GM18861 (cell line): ENCODE measurements at regions not wholly inside any gene's neighbourhood (a gene's known extent, or its start where the extent isn't known, plus 50 kb on each side); places are given as distances from the start of the nearest gene placed in this dataset.

Source experiments
- ATAC-seq: cut with Tn5 transposase; IDR thresholded peaks from one replicate; pipeline ENCODE4 v1.9.1; 2021; ENCODE audit not compliant: unreplicated experiment

DNA sequence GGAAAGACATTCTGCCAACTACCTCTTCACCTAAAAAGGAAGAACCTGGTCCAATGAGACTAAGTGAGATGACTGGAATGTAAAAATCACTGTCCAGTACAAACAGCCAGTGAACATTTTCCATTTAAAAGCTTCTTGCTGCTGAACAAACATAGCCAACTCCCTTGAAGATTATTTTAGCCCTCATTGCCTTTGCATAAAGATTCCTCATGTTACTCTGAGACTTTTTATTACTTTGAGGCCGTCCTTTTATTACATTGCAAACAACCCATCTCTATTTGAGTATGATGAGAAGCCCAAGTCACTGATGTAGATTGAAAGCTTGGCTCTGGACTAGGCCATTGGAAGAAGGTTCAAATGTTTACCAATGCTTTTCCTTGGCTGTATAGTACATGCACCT lies 649.8 kb downstream of the CETN3 start:
- ATAC-seq, result no peak

DNA sequence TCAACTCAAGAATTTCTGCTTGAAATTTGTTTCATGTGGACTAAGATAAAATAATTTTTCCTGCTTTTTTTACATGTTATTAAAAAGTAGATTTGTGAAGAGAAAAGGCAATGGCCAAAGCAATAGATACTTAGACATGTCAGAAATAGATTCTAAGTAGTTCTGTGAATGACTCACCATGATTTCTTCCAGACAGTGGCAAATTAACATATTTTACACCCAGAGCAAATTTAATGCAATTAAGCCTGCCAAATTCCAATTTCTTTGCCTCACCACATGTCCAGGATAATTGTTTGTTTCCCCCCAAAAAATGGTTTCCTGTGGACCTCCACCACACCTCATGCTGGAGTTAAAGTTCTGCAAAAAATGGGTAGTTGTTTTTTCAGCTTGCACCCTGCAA lies 651.4 kb downstream of the CETN3 start:
- no peak for ATAC-seq

DNA sequence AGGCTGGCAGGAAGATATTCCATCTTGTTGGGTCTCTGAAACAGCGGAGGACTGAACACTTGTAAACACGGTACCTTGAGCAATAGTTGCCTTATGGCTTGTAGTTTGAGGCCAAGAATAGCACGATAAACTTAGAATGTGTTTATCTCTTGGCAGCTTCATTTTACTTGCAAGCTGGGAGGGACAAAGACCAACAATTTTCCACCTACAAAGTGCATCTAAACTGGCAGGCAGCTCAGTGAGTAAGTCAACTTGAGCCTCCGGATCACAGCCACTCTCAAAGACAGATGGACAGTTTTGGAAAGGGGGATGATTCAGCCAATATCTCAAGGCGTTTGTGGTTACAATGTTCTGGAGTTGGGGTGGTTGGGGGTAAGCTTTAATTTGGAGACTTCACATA lies 652.6 kb downstream of the CETN3 start:
- ATAC-seq, result no peak

DNA sequence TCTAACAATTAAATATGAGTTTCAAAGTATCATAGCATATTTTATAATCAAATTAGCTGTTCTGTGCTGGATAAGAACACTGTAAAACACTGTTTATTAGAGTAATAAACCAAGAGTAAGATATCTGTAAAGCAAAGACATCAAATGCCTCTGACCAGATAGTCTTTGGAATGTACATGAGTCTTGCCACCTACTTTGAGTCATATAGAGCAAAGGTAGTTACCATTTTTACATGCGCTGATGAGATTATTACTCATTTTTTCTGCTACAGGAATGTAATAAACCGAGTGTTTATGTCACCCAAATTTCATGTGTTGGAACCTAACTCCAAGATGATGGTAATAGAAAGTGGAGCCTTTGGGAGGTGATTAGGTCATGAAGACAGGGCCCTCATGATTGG lies 654.5 kb downstream of the CETN3 start:
- ATAC-seq, result no peak

DNA sequence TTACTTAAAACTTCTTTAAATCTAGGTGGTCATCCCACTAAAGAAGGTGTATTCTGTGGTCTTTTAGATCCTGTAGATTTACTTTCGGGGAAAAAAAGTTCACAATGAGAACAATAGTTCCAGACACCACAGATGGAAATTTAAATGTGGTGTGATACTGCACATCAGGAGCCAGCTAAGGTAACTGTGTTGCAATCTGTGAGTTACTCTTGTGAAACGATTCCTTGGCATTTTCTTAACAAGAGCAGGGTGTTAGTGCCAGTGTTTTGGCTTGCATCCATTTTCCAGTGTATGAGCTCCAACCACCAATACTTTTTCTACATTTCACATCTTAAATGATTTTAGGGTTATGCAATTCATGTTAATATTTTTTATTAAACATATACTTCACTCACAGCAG lies 674.5 kb downstream of the CETN3 start:
- ATAC-seq, result no peak

DNA sequence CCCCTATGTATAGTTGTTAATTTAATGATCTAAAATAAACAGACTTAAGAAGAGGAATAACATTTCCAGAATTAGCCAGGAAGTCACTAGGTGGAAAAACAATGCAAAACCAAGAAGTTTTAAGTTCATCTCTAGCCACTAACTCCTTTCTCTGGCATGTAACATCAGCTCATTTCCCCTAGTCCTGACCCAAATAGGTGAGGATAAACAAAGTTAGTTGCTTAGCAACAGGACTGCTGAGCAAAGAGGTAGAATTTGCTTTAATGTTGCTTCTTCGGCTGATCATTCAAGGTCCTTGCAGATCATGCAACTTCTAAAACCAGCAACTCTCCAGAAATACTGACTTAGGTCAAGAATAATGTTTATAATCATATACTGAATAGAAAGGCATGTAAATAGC lies 675.8 kb downstream of the CETN3 start:
- no peak for ATAC-seq

DNA sequence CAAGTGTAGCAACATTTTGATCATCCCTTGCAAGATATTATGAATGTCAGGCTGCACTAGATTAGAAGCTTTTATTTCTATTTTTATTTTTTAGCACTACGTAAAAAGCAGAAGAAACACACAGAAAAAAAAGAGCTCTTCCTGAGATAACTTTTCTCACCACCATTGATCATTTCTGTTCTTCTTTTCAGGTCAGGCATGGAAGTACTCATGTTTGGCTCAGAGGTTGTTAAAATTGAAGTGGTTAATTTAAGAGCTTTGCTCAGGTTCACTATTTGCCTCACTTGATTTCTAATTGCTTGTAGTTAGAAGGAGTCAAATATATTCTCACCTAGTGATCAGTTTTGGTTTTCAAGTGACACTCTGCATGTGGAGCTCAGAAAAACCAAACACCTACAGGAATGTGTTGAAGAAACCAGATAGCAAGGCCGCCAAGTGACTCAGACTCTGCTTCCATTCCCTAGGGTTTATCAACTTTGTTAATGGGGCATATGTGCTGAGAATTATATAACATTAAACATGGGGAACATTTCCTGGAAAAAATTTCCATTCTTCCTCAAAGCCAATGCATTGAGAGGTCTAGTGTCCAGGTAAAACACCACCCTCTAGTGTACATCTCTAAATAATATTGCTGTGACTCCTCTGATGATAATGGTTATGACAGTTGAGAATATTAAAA lies 679.8 kb downstream of the CETN3 start:
- no peak for ATAC-seq

DNA sequence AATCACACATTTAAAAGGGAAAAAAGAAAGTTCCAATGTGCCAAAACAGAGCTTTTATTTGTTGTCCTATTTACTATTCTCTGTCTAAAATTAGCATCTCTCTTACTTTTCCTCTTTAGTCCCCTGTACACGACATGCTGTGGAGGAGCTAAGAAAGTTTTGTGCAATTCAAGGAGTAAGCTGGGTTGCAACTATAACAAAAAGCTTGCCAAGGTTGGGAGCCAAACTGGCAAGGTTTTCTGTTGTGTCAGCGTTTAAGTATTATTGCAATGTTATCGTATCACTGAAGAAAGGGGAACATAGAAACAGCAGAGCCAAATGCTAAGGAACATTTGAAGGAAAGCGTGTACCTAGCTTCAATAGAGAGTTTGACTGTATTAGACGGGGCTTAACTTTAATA lies 680.8 kb downstream of the CETN3 start:
- no peak for ATAC-seq

DNA sequence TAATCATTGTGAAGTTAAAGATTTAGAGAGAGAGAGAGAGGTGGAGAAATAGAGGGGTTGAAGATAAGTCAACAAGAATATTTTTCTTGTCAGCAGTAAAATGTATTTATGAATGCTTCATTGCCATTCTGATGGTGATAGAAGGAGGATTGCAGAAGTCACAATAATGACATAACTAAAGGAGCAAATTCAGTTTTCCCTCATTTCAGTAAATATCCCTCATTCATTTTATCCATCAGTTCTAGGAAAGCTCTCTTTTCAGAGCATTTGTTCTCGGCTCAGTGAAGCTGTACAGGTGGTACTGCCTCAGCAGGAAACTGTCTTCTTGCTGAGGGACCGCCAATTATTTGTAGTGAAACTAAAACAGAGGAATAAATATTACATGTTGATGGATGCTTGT lies 681.4 kb downstream of the CETN3 start:
- no peak for ATAC-seq

DNA sequence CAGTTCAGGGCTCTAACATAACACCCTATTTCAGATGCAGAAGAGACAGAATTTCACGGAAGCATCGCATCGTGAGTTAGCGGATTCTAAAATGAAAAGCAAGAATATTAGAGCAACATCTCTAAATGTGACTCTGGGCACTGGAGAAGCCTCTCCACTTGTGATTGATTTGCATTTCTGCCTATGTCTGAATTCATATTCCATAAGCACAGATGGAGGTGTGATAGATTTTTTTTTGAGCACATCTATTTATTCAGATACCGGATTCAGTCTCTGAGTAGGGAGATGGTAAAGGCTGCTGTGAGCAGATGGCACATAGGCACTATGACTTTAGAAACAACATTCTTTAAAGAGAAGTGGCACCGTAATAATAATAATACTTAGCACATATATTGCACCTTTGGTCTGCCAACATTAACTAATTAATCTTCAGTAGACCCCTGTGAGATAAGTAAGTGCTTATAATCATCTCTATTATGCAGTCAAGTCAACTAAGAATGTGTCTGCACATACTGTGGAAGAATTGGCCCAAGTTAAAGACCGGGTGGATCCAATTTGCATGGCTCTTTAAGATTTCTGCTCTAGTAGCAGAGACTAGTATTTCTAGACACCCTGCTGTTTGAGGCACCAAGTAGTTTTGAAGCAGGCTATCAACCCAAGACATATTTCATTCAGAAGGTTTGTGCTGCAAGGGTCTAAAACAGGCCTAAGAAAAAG lies 685.0 kb downstream of the CETN3 start:
- no peak for ATAC-seq

DNA sequence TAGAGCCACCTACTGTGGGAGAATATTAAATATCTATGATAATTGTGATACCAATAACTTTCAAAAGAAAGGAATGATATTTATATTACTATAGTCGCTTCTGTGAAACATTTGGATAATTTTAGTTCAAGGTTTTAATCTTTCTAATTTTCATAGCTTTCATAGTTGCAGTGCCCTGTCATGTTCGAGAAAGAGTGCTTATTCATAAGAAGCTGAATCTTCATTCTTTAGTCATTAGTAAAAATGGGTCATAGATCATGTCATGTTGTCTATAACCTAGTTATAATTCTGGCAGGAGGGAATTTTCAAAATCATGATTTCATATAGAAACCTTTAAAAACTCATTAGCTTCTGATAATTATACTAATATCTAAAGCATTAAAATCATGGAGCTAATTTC lies 685.6 kb downstream of the CETN3 start:
- ATAC-seq, result no peak

DNA sequence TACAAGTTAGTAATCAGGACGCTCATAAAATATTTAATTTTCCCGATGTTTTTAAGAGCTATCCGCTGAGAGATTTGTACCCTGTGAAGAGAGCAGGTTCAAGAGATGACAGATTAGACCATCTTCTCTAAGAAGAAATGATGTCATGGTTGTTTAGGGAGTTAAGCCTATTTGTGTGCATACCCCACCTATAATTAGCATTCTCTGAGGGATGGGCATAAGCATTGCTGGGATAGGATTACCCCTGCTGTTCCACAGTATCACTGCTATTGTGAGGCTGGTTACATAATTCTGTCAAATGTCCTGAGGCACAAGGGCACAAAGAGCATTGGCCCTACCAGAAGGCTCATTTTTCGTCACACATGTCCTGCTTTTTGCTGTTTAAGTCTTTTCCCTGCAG lies 687.0 kb downstream of the CETN3 start:
- no peak for ATAC-seq

DNA sequence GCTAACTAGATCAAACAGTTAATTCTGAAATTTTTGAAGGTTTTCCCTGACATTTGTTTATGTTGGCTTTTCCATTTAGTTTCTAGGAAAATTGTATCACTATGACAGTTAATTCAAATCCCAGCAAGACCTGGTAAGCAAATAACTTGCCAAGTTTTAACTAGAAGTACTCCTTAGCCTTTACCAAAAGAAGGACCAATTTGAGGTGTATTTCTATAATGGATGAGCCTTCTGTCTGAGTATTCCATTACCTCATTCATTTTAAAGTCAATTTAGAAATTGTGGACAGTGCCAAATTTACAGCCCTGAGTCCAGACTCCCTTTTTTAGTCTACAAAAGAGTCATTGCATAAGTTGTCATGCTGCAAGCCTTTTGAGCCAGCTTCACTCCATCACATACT lies 687.6 kb downstream of the CETN3 start:
- ATAC-seq, result no peak

DNA sequence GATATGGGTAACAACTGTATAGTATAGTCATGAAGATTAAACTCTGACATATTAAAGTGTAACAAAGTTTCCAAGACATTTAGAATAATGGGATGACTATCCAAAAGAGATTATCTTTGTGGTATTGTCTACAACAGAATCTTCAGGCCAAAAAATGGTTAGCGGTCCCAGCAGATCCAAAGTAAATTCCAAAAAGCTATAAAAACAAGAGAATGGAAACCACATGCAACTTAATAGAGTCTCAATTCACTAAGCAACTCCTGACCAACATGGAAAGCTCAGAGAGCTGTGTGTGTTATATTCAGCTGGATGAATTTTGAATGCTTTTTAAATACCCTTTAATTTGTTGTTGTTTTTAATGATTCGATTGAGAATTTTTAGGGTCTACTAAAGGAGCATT lies 688.2 kb downstream of the CETN3 start:
- no peak for ATAC-seq

DNA sequence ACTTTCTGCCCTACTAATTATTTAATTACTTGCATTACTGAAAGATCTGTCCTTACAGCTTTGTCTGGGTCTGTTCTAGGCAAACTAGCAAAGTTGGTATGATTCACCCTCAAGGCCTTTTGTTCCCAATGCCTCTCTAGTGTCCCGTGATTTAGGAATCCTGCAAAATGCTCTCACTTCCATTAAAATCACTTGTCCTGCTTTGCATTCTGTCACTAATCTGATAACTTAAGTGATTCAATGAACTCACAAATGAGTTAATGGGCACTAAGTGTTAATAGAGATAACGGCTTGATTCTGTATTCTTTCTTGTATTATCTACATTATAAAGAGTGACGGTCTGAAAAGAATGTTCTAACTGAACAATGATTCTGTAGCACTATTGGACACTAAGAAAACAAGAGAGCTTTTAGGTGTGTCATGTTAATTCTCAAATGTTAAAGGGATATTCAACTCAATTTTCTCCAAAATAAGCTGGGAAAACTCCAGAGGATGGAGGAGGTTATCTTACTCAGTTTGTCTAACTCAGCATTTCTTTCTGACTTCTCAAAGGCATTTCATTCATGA lies 697.3 kb downstream of the CETN3 start:
- ATAC-seq, result no peak

DNA sequence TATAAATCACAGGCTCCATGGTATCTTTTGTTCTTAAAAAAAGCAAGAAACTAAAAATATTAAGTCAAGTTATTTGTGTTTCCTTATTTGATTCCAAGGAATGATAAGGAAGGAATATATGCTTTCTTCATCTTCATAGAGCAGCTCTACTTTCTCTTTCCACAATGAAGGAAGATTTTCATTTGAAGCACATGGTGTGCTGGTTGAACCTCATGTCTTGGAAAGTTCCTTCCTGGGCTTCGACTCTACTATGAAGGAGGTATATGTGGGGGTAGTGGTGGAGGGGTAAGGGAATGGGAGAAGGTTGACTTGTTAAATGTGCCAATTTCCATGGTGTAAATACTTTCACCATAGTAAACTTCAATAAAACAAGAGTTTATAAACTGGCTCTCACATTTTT lies 698.0 kb downstream of the CETN3 start:
- ATAC-seq, result no peak

DNA sequence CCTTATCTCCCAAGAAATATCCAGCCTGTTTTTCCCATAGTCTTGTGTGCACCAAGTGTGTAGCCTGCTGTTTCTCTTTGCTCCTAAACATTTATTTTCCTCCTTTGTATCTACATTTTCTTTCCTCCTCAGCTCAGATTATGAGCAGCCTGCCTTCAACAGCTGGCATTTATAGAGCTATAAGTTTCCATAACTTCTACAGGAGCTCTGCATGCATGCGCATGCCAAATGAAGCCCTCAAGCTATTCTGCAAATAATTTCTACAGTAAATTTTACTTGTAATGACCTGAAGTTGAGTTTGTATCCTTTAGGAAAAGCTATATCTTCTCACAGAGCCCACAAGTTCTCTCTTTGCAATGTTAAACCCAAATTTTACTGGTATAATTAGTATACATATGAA lies 699.5 kb downstream of the CETN3 start:
- no peak for ATAC-seq

DNA sequence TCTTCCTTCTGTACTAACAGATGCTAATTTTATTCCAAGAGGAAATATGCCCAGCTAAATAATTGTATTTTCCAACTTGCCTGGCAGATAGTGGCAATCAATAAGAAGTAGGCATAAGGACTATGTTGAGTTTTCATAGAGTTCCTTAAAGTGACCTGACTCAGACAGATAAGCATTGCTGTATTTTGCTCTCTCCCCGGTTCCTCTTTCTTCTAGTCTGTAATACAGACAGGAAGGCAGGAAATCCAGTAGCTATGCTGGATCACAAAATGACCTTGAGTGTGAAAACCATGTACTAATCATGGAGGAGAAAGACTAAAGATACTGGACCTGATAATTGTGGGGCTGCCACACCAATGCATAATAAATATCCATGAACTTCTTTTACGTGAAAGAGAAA lies 701.7 kb downstream of the CETN3 start:
- ATAC-seq, result no peak

DNA sequence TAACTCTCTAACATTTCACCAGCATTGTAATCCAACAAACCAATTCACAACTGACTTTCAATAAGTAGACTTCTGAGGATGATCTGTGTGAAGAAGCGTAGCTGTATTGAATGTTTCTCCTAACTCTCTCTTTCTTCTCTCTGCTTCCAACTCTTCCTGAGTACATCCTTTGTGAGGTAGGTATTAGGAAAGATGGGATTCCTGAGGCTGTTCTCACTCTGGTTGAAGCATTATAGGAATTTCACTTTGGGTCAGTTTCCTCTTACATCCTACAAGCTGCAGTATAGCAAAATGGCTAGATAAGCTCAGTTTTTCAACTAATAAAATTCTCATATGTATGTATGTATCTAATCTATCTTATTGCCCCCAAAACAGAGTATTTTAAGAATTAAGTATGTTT lies 702.8 kb downstream of the CETN3 start:
- no peak for ATAC-seq

DNA sequence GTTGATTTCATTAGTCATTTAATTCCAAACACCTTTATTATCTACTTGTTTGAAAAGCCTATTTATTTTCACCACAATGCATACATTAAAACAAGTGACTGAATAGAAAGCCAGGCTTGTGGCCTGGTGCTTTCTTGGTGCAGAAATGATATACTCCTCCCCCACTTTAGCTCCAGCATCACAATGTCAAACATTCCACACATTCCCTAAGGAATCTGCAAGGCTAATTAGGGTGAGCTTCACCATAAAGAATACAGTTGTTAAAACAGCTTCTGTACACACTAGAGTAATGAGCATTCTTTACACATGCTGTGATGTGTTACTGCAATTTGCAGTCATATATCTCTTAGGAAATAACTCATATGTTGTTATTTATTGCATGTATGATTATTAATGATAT lies 705.7 kb downstream of the CETN3 start:
- ATAC-seq, result no peak

DNA sequence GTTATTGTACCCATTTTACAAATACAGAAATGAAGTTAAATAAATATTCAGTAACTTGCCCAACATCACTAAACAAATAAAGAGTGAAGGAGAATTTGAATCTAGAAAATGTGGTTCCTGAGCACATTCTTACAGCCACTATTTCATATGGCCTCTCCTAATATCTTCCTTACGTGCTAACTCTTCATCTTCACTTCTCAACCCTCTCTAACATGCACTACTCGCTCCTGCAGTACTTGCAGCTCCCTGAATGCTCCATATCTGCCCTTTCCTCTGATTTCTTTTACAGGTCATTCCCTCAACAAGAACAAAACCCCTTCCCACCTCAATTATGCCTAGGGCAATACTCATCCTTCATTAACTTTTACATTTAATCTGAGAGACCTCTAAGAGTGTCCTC lies 711.5 kb downstream of the CETN3 start:
- no peak for ATAC-seq

DNA sequence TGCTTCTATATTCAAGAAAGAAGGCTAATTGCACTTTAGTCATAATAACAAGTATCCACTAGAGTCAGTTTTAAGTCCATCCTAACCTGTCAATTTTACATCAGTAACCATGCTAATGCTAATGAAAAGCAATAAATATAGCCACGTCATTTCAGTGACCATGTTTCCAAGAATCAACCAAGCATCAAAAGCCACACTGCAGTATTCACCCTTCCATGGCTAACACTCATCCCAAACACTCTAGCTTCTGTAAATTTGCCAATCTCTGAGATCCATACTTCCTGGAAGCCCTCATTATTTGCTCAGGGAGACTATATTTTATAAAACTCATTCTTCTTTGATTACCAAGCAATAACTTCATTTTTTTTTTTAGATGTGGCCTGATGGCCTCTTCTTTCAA lies 712.0 kb downstream of the CETN3 start:
- ATAC-seq, result no peak

DNA sequence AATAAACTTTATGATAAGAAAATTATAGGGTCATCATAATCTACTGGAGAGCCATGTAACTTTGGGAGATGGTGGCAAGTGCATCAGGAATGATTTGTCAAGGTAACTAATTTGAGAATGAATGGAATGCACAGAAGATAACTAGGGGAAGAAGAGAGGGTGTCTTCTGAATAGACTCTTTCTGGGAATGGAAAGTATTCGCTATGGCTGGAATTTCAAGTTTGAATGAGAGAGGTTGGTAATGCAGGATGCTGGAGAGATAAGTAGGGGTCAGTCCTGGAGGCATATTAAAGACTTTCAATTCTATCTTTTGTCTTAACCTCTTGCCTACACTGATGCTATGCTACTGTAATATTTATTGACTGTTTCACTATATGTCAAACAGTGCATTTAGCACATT lies 714.2 kb downstream of the CETN3 start:
- no peak for ATAC-seq
